Brain microvascular endothelial cell (primary cell): ENCODE measurements at regions not wholly inside any gene's neighbourhood (a gene's known extent, or its start where the extent isn't known, plus 50 kb on each side); places are given as distances from the start of the nearest gene placed in this dataset.

ENCODE experiments used
- DNase-seq: peaks from one replicate; pipeline ENCODE4 v3.0.0-alpha.2; 2020
- H3K27ac ChIP-seq: fragments of 250-450 bp; sonication (Bioruptor Pico); 2 replicates; pipeline ENCODE4 v1.5.1; 2020; ENCODE audit warnings: mild to moderate bottlenecking, moderate library complexity
- H3K27me3 ChIP-seq: fragments of 250-450 bp; sonication (Bioruptor Pico); replicated peaks from 2 replicates; pipeline ENCODE4 v1.5.1; 2020; ENCODE audit warnings: mild to moderate bottlenecking
- H3K36me3 ChIP-seq: fragments of 250-450 bp; sonication (Bioruptor Pico); replicated peaks from 2 replicates; pipeline ENCODE4 v1.5.1; 2020; ENCODE audit warnings: mild to moderate bottlenecking
- H3K4me3 ChIP-seq: 2 replicates; pipeline ENCODE4 v1.5.1; 2011; ENCODE audit warnings: low read depth, mild to moderate bottlenecking, control low read depth, low read length, moderate library complexity
- in situ Hi-C: cut with HindIII; loops from 2 replicates; pipeline ENCODE4 v1.10.0; 2017; ENCODE audit warnings: low sequenced_read_pairs, low pct_ligation_motif_present
- TF ChIP-seq, protein P1 (sequence below): IDR thresholded peaks from 2 replicates; pipeline ENCODE4 v1.5.1; 2011; ENCODE audit warnings: low read depth, mild to moderate bottlenecking, moderate library complexity, low read length, control low read depth, inconsistent platforms; ENCODE audit errors: missing control alignments

DNA sequence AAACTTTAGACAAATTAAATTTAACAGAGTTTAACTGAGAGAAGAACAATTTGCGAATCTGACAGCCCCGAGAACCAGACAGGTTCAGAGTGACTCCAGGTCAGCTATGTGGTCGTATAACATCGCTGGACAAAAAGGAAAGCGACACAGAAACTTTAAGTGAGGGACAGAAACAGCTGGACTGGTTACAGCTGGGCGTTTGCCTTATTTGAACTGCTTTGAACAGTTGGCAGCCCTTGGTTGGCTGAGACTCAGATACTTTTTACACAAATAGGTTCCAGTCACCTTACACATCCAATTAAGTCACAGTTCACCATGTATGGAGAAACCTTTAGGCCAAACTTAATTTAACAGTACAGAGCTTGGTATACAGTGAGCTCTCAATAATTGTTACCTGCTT is 436.9 kb downstream of the GUCY1A2 start:
- TF ChIP-seq, protein P1, sequence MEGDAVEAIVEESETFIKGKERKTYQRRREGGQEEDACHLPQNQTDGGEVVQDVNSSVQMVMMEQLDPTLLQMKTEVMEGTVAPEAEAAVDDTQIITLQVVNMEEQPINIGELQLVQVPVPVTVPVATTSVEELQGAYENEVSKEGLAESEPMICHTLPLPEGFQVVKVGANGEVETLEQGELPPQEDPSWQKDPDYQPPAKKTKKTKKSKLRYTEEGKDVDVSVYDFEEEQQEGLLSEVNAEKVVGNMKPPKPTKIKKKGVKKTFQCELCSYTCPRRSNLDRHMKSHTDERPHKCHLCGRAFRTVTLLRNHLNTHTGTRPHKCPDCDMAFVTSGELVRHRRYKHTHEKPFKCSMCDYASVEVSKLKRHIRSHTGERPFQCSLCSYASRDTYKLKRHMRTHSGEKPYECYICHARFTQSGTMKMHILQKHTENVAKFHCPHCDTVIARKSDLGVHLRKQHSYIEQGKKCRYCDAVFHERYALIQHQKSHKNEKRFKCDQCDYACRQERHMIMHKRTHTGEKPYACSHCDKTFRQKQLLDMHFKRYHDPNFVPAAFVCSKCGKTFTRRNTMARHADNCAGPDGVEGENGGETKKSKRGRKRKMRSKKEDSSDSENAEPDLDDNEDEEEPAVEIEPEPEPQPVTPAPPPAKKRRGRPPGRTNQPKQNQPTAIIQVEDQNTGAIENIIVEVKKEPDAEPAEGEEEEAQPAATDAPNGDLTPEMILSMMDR = no peak
- no peak overlapping the region for H3K27ac ChIP-seq
- H3K36me3 ChIP-seq = no peaks in the 10 kb centered on the region
- in situ Hi-C loops = no loop called here
- H3K4me3 ChIP-seq = no peak overlapping the region
- H3K27me3 ChIP-seq = no peaks in the 10 kb centered on the region
- DNase-seq = no peak

DNA sequence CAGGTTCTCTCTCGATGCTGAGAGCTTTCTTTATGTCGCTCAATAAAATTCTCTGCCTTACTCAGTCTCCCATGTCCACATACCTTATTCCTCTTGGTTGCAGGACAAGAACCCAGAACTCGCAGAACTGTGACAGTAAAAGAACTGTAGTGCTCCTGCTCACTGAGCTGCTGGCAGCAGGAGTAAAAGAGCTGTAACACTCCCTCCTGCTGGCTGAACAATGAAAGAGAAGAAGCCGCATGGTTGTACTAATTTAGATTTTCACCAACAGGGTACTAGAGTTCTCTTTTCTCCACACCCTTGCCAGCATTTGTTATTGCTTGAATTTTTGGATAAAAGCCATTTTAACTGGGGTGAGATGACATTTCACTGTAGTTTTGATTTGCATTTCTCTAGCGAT is 433.2 kb downstream of the GUCY1A2 start:
- no peaks in the 10 kb centered on the region for H3K36me3 ChIP-seq
- no peak overlapping the region for H3K4me3 ChIP-seq
- no peaks in the 10 kb centered on the region for H3K27me3 ChIP-seq
- TF ChIP-seq, protein P1 = peak; percentile 67
- peak; percentile 45 for DNase-seq
- H3K27ac ChIP-seq = no peak overlapping the region
- in situ Hi-C loops = no loop called here

DNA sequence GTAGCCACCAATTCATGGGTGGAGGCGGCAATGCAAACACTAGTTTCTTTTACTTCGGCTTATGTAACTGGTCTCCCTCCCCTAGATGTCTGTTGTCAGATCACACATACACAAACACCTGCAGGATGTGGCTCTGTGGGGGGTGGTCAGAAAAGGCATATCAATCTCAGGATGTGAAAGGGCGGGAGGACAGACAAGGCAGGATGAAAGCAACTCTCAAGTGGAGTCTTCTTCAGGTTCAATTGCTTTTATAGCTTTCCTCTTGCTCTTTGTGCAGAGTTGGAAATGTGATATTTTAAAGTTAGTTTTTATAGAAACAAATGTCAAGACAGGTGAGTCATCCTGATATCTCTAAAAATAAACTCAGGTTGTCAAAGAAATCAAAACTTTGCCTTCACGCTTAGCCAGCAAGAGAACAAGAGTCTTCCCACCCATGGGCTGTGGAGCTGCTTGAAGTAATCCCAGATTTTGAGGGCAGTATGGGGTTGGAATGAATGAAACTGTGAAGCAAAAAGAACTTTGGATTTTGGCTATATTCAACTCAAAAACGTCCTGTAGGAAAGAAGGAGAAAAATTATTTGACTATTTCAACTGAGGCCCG is 423.4 kb downstream of the GUCY1A2 start:
- H3K36me3 ChIP-seq = no peaks in the 10 kb centered on the region
- in situ Hi-C loops = no loop called here
- DNase-seq = no peak

DNA sequence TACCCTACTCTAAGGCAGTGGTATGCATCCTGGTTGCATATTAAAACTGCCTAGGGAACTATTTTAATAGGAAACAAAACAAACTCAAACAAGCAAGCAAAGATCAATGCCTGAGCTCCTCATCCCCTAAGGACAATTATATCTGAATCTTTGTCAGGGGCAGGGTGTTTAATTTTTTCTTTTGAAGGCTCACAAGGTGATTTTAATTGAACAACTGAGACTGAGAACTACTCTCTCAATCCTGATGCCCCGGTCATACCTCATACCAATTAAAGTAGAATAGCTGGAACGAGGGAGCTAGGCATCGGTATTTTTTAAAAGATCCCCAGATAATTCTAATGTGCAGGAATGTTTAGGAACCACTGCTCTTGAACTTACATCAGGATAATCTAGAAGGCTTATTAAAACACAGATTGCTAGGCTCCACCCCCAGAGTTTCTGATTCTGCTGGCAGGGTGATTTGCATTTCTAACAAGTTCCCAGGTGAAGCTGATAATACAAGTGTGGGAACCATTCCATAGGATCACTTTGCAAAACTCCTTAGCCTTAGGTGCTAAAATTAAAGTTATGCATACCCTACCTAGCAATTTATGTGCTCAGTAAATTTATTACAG is 416.5 kb downstream of the GUCY1A2 start:
- in situ Hi-C loops = no loop called here
- H3K27ac ChIP-seq = no peak overlapping the region
- H3K4me3 ChIP-seq = no peak overlapping the region
- no peak for DNase-seq
- H3K27me3 ChIP-seq = no peaks in the 10 kb centered on the region
- TF ChIP-seq, protein P1 = no peak
- H3K36me3 ChIP-seq = no peaks in the 10 kb centered on the region

More for the DNA sequence above, 423.4 kb downstream of the GUCY1A2 start:
- Histone ChIP-seq H3K27me3 (no peaks in the 10 kb centered on the region), H3K4me3 (no peak overlapping the region), H3K27ac (no peak overlapping the region)
- TF ChIP-seq, protein P1 = no peak

DNA sequence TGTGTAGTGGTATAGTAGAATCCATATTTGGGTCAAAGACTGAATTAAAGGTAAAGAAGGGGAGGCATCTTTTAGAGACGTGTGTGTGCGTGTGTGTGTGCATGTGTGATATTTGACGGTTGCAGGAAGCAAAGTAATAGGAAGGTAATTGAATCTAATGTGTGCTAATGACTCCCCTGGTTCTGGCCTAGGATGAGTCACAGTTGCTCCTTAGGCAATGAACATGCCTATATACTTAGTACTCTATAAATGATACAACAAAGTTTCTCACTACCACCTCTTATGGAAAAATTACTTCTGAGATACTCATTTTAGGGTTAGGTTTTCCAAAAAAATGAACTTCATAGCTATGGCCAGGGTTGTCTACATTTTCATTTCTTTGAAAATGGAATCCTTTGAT is 409.6 kb downstream of the GUCY1A2 start:
- H3K27me3 ChIP-seq = no peaks in the 10 kb centered on the region
- TF ChIP-seq, protein P1 = no peak
- peak; percentile 20 for DNase-seq
- no peak overlapping the region for H3K27ac ChIP-seq
- in situ Hi-C loops = no loop called here
- H3K36me3 ChIP-seq = no peaks in the 10 kb centered on the region
- no peak overlapping the region for H3K4me3 ChIP-seq

DNA sequence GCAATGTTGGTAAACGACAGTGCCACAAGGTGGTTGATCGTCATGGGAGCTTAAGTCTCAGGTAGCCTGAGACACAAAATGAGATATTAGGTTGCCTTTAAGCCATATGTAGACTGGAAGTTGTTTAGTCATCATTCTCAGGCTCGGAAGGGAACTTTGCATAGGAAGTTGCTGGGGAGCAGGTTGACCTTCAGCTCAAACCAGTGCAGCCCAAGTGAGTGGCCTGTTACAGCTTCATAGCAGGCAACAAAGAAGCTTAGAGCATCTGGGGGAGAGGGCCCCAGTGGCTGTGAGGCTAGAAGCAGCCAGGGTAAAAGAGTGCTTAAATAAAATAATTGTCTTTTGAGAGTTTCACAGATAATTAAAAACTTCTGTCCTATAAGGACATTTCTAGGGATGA is 404.0 kb downstream of the GUCY1A2 start:
- H3K27ac ChIP-seq = no peak overlapping the region
- TF ChIP-seq, protein P1 = no peak
- no peak for DNase-seq
- no peak overlapping the region for H3K4me3 ChIP-seq
- H3K36me3 ChIP-seq = no peaks in the 10 kb centered on the region
- H3K27me3 ChIP-seq = no peaks in the 10 kb centered on the region
- in situ Hi-C loops = no loop called here
